Sigmoid colon (tissue), 6 donors: ENCODE measurements at regions not wholly inside any gene's neighbourhood (a gene's known extent, or its start where the extent isn't known, plus 50 kb on each side); places are given as distances from the start of the nearest gene placed in this dataset.

Experiments
- DNase-seq: peaks from one replicate; pipeline ENCODE4 v3.0.0-alpha.2; 2019
- H3K27ac ChIP-seq, 4 donors: fragments of 200-600 bp; sonication (generic); one replicate each; pipeline ENCODE4 v1.5.1; 2016 to 2019; ENCODE audit warnings: mild to moderate bottlenecking in 1 of 4
- H3K27me3 ChIP-seq, 3 donors: fragments of 200-600 bp; sonication (generic); one replicate each; pipeline ENCODE4 v1.5.1; 2019; ENCODE audit warnings: mild to moderate bottlenecking in 1 of 3
- H3K36me3 ChIP-seq, 4 donors: fragments of 200-600 bp; sonication (generic); one replicate each; pipeline ENCODE4 v1.5.1; 2016 to 2019
- H3K4me1 ChIP-seq, 4 donors: fragments of 200-600 bp; sonication (generic); one replicate each; pipeline ENCODE4 v1.5.1; 2017 to 2019
- H3K4me3 ChIP-seq, 4 donors: fragments of 200-600 bp; sonication (generic); one replicate each; pipeline ENCODE4 v1.5.1; 2017 to 2019; ENCODE audit warnings: mild to moderate bottlenecking in 2 of 4, moderate library complexity in 1 of 4
- H3K9me3 ChIP-seq, 4 donors: fragments of 200-600 bp in 3 of 4; sonication (generic) in 3 of 4; one replicate each; pipeline versions ENCODE4 v1.5.1 to v1.6.1; 2013 to 2019
- EP300 ChIP-seq, 4 donors: sonication (generic); formaldehyde crosslinking; IDR thresholded peaks; one replicate each; pipeline ENCODE4 v1.6.1; 2017; ENCODE audit warnings: antibody characterized with exemption in 4 of 4
- POLR2A ChIP-seq, 2 donors: fragments of 450-650 bp; IDR thresholded peaks; one replicate each; pipeline ENCODE4 v1.6.1; 2016; ENCODE audit warnings: antibody characterized with exemption in 2 of 2, mild to moderate bottlenecking in 2 of 2, moderate library complexity in 2 of 2
- POLR2AphosphoS5 ChIP-seq, 4 donors: sonication (generic); formaldehyde crosslinking; IDR thresholded peaks; one replicate each; pipeline ENCODE4 v1.6.1; 2017; ENCODE audit warnings: antibody characterized with exemption in 4 of 4
- WGBS, 2 donors: extraction: QIAGEN DNeasy Blood & Tissue Kit; methylation state at CpG; one replicate each; pipeline ENCODE4 v1.1.7; 2013; 5-methylcytosine and 5-hydroxymethylcytosine counted together
- intact Hi-C: fragments of 100-400 bp; cut with DNase I; formaldehyde crosslinking; loops from one replicate; pipeline ENCODE4 v1.15.1; 2023
- TF ChIP-seq, protein P1 (sequence below), 4 experiments: fragments of 450-650 bp in 3 of 4; fragments of 200-600 bp in 1 of 4; IDR thresholded peaks; one replicate each; pipeline ENCODE4 v1.5.1; 2016 to 2019; ENCODE audit warnings: antibody characterized with exemption in 4 of 4, mild to moderate bottlenecking in 3 of 4, moderate library complexity in 2 of 4
- donor health status: healthy with polysubstance abuse.
- donor health status: healthy.

DNA sequence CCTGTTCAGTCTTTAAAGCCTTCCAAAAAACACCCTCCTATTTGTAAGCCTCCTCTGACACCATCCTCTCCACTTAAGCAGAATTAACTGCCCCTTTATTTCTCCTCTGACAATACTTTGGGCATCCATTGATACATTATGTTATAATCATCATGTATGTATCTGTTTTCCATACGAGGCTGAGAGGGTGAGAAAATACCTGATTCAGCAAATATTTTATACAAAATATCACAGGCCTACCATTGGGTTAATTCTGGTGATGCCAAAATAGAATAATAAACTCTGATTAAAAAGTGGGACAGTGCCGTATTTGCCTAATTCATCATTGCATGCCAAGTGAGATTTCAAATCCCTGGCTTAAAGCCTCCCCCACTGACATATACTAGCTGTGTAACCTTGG lies 118.2 kb upstream of the ADAMTS9 start:
- Histone ChIP-seq H3K4me3 (no peak overlapping the region), H3K36me3 (peaks cover 0 to 36% (median 7%) of the 10 kb centered on the region in 4 donors), H3K27me3 (no peaks in the 10 kb centered on the region), H3K4me1 (peaks cover 0 to 8% (median 5%) of the 10 kb centered on the region in 4 donors), H3K27ac (no peak overlapping the region), H3K9me3 (no peaks in the 10 kb centered on the region)
- 79 to 87% methylated on average over 2 of the region's 2 CpGs for WGBS, 2 donors
- TF ChIP-seq POLR2A (IDR thresholded peaks at IDR 0.05), result no peak
- TF ChIP-seq, protein P1, sequence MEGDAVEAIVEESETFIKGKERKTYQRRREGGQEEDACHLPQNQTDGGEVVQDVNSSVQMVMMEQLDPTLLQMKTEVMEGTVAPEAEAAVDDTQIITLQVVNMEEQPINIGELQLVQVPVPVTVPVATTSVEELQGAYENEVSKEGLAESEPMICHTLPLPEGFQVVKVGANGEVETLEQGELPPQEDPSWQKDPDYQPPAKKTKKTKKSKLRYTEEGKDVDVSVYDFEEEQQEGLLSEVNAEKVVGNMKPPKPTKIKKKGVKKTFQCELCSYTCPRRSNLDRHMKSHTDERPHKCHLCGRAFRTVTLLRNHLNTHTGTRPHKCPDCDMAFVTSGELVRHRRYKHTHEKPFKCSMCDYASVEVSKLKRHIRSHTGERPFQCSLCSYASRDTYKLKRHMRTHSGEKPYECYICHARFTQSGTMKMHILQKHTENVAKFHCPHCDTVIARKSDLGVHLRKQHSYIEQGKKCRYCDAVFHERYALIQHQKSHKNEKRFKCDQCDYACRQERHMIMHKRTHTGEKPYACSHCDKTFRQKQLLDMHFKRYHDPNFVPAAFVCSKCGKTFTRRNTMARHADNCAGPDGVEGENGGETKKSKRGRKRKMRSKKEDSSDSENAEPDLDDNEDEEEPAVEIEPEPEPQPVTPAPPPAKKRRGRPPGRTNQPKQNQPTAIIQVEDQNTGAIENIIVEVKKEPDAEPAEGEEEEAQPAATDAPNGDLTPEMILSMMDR (IDR thresholded peaks at IDR 0.05), result no peak
- no peak for TF ChIP-seq POLR2AphosphoS5 (IDR thresholded peaks at IDR 0.05)
- no peak for TF ChIP-seq EP300 (IDR thresholded peaks at IDR 0.05)
- intact Hi-C loops, result no loop called here
- DNase-seq, result no peak

DNA sequence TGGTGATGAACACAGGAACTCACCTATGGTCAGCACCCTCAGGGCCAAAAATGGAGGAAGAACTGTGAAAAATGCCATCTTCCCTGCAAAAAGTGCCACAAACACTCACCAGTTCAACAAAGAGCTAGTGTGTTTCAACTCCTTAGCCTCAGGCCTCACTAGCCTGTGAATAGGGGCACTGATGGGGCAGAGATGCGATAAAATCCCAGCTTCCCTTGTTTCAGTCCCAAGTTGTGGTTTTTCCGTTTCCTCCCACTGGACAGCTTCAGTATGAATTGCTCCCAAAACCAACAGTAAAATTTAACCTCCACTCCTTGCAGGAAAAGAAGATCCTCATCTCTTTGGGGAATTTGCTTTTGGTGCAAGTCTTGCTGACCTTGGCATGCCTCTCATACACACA lies 117.4 kb upstream of the ADAMTS9 start:
- TF ChIP-seq POLR2AphosphoS5 (IDR thresholded peaks at IDR 0.05) (no peak), EP300 (IDR thresholded peaks at IDR 0.05) (no peak), POLR2A (IDR thresholded peaks at IDR 0.05) (no peak)
- TF ChIP-seq, protein P1 (IDR thresholded peaks at IDR 0.05), result no peak
- H3K4me3 ChIP-seq, result no peak overlapping the region
- no peaks in the 10 kb centered on the region for H3K9me3 ChIP-seq
- DNase-seq, result no peak
- H3K36me3 ChIP-seq, result peaks cover 0 to 34% (median 7%) of the 10 kb centered on the region in 4 donors
- intact Hi-C loops, result no loop called here
- H3K27ac ChIP-seq, result no peak overlapping the region
- H3K4me1 ChIP-seq, result peaks cover 0 to 8% (median 5%) of the 10 kb centered on the region in 4 donors
- WGBS, 2 donors, result 95 to 96% methylated on average over 2 of the region's 2 CpGs
- no peaks in the 10 kb centered on the region for H3K27me3 ChIP-seq

DNA sequence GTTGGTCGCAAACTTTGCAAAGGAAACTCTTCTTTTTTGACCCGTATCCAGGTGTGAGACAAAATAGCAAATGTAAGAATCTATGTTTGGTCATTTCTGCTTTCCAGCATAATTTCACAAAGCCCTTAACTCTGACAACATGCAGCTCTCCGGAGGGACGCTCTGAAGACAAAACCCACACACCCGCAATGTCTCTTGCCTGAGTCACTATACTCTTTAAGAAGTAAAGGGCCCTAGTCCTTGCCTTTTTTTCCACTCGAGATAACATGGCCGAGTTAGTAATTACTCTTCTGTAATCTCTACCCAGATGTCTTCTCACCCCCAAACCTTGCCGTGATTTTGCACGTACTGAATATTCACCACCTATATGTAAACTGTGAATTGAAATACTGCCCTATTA lies 115.7 kb upstream of the ADAMTS9 start:
- TF ChIP-seq EP300 (IDR thresholded peaks at IDR 0.05) (no peak), POLR2AphosphoS5 (IDR thresholded peaks at IDR 0.05) (no peak), POLR2A (IDR thresholded peaks at IDR 0.05) (no peak)
- TF ChIP-seq, protein P1 (IDR thresholded peaks at IDR 0.05), result no peak

DNA sequence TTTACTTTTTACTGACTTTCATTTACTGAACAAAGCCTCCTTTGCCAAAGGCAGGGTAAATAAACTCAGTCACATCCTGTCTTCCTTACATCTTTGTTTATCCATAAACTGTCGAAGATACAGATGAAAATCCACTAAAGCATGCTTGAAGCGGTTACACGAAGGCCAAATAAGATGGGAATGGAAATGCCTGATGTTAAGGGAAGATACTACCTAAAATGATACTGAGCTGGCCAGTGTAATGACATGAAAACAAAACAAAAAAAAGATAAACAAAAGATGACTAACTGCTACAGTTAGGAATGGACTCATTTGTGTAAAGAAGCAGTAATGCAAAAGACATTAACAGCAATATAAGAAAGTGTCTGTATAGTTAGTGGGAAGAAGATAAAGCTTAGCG lies 114.7 kb upstream of the ADAMTS9 start:
- peaks cover 0 to 34% (median 11%) of the 10 kb centered on the region in 4 donors for H3K36me3 ChIP-seq
- H3K4me3 ChIP-seq, result no peak overlapping the region
- no peaks in the 10 kb centered on the region for H3K9me3 ChIP-seq
- intact Hi-C loops, result no loop called here
- H3K4me1 ChIP-seq, result peaks cover 0 to 14% (median 8%) of the 10 kb centered on the region in 4 donors
- 82 to 83% methylated on average over 4 of the region's 4 CpGs for WGBS, 2 donors
- H3K27me3 ChIP-seq, result no peaks in the 10 kb centered on the region
- TF ChIP-seq, protein P1 (IDR thresholded peaks at IDR 0.05), result no peak
- TF ChIP-seq POLR2AphosphoS5 (IDR thresholded peaks at IDR 0.05) (no peak), EP300 (IDR thresholded peaks at IDR 0.05) (no peak), POLR2A (IDR thresholded peaks at IDR 0.05) (no peak)
- no peak for DNase-seq
- H3K27ac ChIP-seq, result no peak overlapping the region

More for the DNA sequence above, 115.7 kb upstream of the ADAMTS9 start:
- 94% methylated on average over 9 of the region's 9 CpGs for WGBS, 2 donors
- H3K27me3 ChIP-seq, result no peaks in the 10 kb centered on the region
- peaks cover 0 to 36% (median 11%) of the 10 kb centered on the region in 4 donors for H3K36me3 ChIP-seq
- DNase-seq, result no peak
- intact Hi-C loops, result no loop called here
- H3K4me3 ChIP-seq, result no peak overlapping the region
- no peak overlapping the region for H3K27ac ChIP-seq
- no peaks in the 10 kb centered on the region for H3K9me3 ChIP-seq
- peaks cover 0 to 9% (median 5%) of the 10 kb centered on the region in 4 donors for H3K4me1 ChIP-seq

DNA sequence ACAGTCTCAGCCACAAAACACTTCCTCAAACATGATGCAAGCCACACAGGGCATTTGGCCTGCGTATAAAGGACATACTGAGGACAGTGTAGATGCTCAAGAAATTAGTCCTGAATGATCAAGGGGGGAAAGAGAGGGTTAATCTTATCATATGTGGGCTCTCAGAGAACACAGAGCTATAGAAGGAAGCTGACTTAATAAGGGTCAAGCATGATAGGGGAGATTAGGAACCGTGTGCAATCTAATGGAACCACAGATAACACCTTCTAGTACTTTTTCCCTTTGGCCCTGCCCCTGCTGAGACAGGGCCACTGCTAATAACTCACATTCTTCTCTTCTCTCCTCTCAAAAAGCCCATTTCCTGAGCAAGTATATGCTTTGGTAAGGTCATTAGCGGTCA lies 114.1 kb upstream of the ADAMTS9 start:
- Histone ChIP-seq H3K4me3 (no peak overlapping the region), H3K4me1 (peaks cover 0 to 12% (median 5%) of the 10 kb centered on the region in 4 donors), H3K9me3 (no peaks in the 10 kb centered on the region), H3K27me3 (no peaks in the 10 kb centered on the region), H3K36me3 (peaks cover 0 to 34% (median 11%) of the 10 kb centered on the region in 4 donors), H3K27ac (no peak overlapping the region)
- TF ChIP-seq, protein P1 (IDR thresholded peaks at IDR 0.05), result no peak
- TF ChIP-seq POLR2A (IDR thresholded peaks at IDR 0.05), result no peak
- TF ChIP-seq EP300 (IDR thresholded peaks at IDR 0.05), result no peak
- no peak for TF ChIP-seq POLR2AphosphoS5 (IDR thresholded peaks at IDR 0.05)
- WGBS, 2 donors, result 70 to 80% methylated on average over 3 of the region's 3 CpGs
- intact Hi-C loops, result no loop called here
- no peak for DNase-seq
